ENCODE measurements at regions not wholly inside any gene's neighbourhood (a gene's known extent, or its start where the extent isn't known, plus 50 kb on each side); places are given as distances from the start of the nearest gene placed in this dataset.

DNA sequence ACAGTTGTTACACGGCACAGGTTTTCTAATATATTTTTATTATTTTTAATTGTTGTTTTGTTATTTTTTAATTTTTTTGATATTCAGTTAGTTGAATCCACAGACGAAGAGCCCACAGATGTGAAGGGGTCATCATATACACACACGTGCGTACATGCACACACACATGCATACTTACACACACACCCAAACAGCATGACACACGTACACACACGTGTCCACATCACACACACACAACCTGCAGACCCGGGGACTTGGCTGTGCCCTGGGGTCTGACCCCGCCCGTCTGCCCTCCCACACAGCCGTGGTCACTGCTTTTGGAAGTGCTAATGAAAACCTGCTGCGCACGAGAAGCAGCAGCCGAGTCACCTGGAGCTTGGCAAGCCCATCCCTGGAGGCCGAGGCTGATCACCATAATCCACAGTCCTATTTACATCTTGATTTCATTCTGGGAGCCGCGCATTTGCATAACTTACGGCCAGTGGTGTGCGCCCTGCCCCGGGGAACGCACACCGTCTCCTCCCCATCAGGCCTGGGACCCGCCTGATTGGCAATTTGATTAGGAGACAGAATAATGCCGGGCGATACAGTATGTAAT, 110.3 kb downstream of the BRD1 start:
- no peak for TF ChIP-seq POLR2A (IDR thresholded peaks at IDR 0.05)
- TF ChIP-seq, protein P1, sequence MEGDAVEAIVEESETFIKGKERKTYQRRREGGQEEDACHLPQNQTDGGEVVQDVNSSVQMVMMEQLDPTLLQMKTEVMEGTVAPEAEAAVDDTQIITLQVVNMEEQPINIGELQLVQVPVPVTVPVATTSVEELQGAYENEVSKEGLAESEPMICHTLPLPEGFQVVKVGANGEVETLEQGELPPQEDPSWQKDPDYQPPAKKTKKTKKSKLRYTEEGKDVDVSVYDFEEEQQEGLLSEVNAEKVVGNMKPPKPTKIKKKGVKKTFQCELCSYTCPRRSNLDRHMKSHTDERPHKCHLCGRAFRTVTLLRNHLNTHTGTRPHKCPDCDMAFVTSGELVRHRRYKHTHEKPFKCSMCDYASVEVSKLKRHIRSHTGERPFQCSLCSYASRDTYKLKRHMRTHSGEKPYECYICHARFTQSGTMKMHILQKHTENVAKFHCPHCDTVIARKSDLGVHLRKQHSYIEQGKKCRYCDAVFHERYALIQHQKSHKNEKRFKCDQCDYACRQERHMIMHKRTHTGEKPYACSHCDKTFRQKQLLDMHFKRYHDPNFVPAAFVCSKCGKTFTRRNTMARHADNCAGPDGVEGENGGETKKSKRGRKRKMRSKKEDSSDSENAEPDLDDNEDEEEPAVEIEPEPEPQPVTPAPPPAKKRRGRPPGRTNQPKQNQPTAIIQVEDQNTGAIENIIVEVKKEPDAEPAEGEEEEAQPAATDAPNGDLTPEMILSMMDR (IDR thresholded peaks at IDR 0.05) = no peak

All from heart left ventricle (tissue), 13 donors.